AG10803 (cell line): ENCODE measurements at regions not wholly inside any gene's neighbourhood (a gene's known extent, or its start where the extent isn't known, plus 50 kb on each side); places are given as distances from the start of the nearest gene placed in this dataset.
"Not testable (repeated sequence)": the region's sequence is repeated elsewhere in the genome, so short reads cannot be mapped to it uniquely, and the experiment has no call there.

Experiments used
- DNase-seq: peaks from one replicate; pipeline ENCODE4 v3.0.0; 2010; ENCODE audit warnings: low read depth
- H3K4me3 ChIP-seq: 2 replicates; pipeline ENCODE4 v1.5.1; 2011; ENCODE audit warnings: mild to moderate bottlenecking, low read length, control low read depth
- TF ChIP-seq, protein P1 (sequence below): conservative IDR thresholded peaks from 2 replicates; pipeline ENCODE4 v1.5.1; 2011; ENCODE audit warnings: mild to moderate bottlenecking, low read length, control low read depth, inconsistent platforms

DNA sequence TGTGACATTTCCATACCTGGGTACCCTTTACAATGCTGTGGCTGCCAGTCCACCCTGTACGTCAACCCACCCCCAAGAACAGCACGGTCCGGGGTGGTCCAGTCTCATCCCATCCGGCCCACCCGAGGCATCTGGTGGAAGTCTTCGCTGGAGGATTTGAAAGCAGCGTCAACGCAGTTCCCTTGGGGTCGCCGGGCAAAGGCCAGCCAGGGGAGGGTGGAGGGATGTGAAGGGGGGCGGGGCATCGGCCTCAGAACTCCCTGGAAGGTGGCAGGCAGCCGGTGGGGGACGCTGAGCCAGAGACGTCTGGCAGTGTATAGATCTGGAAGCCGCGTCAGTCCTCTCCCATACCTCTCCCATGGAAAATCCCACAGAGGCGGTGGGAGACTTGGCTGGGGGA lies 1944.0 kb upstream of the DEFB115 start:
- TF ChIP-seq, protein P1, sequence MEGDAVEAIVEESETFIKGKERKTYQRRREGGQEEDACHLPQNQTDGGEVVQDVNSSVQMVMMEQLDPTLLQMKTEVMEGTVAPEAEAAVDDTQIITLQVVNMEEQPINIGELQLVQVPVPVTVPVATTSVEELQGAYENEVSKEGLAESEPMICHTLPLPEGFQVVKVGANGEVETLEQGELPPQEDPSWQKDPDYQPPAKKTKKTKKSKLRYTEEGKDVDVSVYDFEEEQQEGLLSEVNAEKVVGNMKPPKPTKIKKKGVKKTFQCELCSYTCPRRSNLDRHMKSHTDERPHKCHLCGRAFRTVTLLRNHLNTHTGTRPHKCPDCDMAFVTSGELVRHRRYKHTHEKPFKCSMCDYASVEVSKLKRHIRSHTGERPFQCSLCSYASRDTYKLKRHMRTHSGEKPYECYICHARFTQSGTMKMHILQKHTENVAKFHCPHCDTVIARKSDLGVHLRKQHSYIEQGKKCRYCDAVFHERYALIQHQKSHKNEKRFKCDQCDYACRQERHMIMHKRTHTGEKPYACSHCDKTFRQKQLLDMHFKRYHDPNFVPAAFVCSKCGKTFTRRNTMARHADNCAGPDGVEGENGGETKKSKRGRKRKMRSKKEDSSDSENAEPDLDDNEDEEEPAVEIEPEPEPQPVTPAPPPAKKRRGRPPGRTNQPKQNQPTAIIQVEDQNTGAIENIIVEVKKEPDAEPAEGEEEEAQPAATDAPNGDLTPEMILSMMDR, result no peak
- H3K4me3 ChIP-seq, result no peak overlapping the region
- DNase-seq, result no peak

DNA sequence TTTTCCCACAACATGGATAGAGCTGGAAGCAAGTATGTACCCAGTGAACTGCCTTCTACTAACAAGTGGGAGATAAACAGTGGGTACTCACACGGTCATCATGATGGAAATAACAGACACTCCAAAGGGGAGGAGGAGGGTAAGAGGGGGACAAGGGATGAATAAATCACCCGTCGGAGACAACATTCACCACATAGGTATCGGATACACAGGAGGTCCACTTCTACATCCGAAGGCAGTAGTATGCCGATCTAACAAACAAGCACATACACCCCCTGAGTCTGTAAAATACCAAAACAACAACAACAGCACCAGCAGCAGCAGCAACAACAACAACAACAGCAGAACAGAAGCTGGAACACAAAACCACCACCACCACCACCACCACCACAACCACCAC lies 1943.2 kb upstream of the DEFB115 start:
- TF ChIP-seq, protein P1, result no peak
- no peak for DNase-seq
- no peak overlapping the region for H3K4me3 ChIP-seq

DNA sequence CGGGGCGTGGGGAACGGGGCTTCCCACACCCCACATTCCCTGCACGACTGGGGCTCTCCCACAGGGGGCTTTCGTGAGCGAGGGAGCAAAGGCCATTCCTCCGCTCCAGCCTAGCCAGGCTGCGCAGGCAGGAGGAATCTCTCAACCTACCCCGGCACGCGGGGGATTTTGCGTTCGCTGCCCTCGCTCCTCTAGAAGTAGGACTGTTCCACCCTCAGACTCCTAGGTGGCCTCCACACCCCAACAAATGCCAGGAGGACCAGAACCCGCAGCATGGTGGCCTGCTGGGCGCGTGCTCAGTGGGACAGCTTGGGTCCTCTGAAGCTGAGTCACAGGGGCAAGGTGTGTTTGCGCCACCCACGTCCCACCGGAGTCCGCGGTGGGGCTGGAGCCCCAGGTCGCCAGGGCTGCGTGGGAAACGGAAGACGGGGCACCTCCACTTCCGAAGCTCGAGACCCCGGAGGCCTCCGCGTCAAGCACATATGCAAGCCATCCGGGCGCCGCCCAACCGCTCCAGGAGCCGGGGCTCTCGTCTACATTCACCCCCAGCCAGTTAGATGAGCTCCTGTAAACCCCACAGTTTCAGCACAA lies 1938.5 kb upstream of the DEFB115 start:
- TF ChIP-seq, protein P1, result no peak
- DNase-seq, result no peak
- no peak overlapping the region for H3K4me3 ChIP-seq

DNA sequence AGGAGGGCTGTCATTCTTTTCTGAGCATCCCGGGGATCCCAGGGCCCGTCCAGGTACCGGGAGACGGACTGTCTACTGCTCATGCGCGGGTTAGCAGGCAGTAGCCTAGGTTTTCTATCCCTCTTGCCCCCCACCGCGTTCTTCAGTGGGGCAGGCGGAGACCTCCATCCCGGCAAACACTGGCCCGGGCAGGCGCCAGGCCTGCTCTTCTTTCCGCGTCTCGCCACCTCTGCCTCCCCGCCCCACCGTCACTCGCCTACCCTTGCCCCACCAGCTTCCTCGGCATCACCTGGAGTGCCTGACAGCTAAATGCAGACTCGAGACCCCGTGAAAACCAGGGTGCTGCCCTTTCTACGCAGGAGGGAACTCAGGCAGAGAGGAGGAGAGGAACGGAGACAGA lies 1937.7 kb upstream of the DEFB115 start:
- TF ChIP-seq, protein P1, result no peak

DNA sequence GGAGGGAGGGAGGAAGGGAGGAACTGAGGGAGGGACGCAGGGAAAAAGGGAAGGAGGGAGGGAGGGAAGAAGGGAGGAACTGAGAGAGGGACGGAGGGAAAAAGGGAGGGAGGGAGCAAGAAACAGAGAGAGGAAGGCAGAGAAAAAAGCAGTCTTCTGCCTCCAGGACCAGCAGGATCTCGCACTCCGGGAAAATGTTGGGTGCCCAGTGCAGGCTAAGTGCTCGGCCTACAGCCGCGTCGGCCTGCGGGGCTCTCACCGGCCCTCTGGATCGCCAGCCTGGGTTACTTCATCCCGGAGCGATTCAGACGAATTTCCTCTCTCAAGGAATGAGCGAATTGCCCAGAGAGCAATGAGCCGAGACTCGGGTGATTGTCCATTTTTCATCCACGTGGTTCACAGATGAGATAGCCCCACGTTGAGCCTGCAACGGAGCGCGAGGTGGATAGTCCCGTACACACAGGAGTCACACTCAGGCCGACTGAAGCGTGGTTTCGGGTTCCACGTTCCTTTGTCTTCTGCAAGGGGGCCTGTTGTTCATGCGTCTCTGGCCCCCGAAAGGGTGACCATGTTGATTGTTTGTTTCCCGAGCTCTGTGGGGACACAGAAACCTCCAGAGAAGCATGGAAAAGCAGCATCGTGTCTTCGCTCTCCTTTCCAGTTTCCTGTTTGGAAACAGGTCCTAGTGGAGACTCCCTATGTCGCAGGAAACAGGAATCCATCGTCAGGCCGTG lies 1937.1 kb upstream of the DEFB115 start:
- not testable (repeated sequence) for DNase-seq, H3K4me3 ChIP-seq

More for the DNA sequence above, 1937.7 kb upstream of the DEFB115 start:
- no peak overlapping the region for H3K4me3 ChIP-seq
- DNase-seq, result no peak

DNA sequence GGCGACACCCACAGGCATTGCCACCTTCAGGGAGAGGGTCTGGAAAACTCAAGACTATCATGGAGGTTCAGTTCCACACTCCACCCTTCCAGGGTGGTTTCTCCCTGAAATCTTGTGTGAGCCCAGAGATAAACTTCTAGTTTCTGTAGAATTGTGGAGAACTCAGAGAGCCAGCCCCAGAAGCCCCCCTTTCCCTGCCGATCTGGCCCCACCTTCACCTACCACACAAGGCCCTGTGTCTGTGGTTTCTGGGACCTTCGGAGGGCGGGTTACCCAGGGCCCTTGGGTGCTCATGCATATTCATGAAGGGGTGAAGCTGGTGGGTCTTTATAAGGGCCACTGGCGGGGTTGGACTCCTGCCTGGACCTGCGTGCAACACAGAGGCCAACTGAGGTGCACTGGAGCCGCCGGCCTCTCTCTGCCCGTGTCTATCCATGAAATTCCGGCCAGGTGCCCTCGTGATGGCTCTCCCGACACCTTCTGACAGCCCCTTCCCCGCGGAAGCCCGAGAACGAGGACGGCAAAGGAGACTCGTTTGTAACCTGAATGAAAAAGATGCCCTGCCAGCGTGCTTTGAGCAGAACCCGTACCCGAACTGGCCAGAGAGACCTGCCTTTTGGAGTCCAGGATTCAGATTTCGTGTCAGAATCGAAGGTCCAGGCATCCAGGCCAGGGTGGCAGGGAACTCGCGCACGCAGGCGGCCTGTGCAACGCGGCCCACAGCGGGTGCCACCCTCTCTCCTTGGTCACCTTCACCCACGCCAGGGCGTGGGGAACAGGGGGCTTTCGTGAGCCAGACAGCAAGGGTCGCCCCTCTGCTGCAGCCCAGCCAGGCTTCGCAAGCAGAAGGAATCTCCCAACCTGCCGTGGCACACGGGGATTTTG lies 1933.6 kb upstream of the DEFB115 start:
- H3K4me3 ChIP-seq, DNase-seq: not testable (repeated sequence)

DNA sequence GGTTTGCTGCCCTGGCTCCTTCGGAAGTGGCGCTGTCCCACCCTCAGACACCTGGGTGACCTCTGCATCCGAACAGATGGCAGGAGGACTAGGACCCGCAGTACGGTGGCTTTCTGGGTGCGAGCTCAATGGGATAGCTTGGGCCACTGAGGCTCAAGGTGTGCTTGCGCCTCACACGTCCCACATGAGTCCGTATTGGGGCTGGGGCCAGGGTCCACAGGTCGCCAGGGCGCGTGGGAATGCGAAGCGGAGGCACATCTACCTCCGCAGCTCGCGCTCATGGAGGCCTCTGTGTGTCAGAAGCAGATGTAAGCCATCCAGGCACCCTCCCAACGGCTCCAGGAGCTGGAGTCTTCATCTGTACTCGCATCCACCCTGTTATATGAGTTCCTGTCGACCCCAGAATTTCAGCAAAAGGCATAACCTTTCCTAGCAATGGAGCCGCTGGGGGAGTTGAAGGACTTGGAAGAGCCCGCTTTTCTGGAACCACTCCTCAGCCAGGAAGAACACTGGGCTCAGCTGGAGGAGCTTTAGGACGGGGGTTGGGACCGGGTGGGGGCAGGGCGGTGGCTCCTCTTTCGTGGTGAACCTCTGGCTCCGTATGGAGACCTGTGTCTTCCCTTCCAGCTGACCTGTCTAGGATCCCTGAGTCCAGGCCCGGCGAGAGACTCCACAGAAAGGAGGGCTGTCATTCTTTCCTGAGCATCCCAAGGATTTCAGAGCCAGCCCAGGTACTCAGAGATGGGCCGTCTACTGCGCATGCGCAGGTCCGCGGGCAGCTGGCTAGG lies 1932.8 kb upstream of the DEFB115 start:
- not testable (repeated sequence) for H3K4me3 ChIP-seq, DNase-seq

DNA sequence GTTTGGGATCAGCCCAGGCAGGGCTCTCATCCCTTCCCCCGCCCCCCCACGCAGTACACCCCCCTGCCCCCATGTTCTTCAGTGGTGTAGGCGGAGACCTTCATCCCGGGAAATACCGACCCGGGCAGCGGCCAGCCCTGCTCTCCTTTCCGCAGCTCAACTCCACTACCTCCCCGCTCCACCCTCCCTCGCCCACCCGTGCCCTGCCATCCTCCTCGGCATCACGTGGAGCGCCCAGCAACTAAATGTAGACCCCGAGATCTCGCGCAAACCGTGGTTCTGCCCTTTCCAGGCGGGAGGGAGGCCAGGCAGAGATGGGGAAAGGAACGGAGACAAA lies 1932.2 kb upstream of the DEFB115 start:
- TF ChIP-seq, protein P1, result no peak
- H3K4me3 ChIP-seq, result no peak overlapping the region
- no peak for DNase-seq

DNA sequence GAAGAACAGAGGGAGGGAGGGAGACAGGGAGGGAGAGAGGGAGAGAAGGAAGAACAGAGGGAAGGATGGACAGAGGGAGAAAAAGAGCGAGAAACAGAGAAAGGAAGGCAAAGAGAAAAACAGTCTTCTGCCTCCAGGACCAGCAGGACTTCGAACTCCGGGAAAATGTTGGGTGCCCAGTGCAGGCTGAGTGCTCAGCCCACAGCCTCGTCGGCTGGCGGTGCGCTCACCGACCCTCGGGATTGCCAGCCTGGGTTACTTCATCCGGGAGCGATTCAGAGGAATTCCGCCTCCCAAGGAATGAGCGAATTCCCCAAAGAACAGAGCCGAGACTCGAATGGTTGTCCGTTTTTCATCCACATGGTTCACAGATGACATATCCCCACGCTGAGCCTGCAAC lies 1931.7 kb upstream of the DEFB115 start:
- not testable (repeated sequence) for H3K4me3 ChIP-seq, DNase-seq
